ENCODE measurements at regions not wholly inside any gene's neighbourhood (a gene's known extent, or its start where the extent isn't known, plus 50 kb on each side); places are given as distances from the start of the nearest gene placed in this dataset.

GRCh38 chr11:70879601-70880285 lies 372.6 kb downstream of the SHANK2 start:
- Mint-ChIP-seq H3K4me1 (ENCODE audit: low read depth in 2 of 2) (no peaks in the 10 kb centered on the region), H3K9me3 (no peaks in the 10 kb centered on the region), H3K36me3 (no peaks in the 10 kb centered on the region), H3K27me3 (peaks cover 0 to 3% of the 10 kb centered on the region in 2 donors), H3K27ac (no peak overlapping the region), H3K4me3 (no peak overlapping the region)
- ATAC-seq, result no peak
- no peak for DNase-seq (ENCODE audit: low spot score)

- H3K27me3 Mint-ChIP-seq, result no peaks in the 10 kb centered on the region
- no peaks in the 10 kb centered on the region for H3K36me3 Mint-ChIP-seq
- H3K27ac Mint-ChIP-seq, result no peak overlapping the region
- no peak for ATAC-seq
- H3K4me1 Mint-ChIP-seq (ENCODE audit: low read depth in 2 of 2), result no peaks in the 10 kb centered on the region
- DNase-seq (ENCODE audit: low spot score), result no peak
- no peaks in the 10 kb centered on the region for H3K9me3 Mint-ChIP-seq
- H3K4me3 Mint-ChIP-seq, result no peak overlapping the region
Measured at GRCh38 chr11:70880416-70880815, 372.0 kb downstream of the SHANK2 start.

- Mint-ChIP-seq H3K4me3 (no peak overlapping the region), H3K4me1 (ENCODE audit: low read depth in 2 of 2) (no peaks in the 10 kb centered on the region), H3K9me3 (no peaks in the 10 kb centered on the region), H3K27ac (no peak overlapping the region), H3K36me3 (no peaks in the 10 kb centered on the region), H3K27me3 (no peaks in the 10 kb centered on the region)
- ATAC-seq, result no peak
- DNase-seq (ENCODE audit: low spot score), result no peak
Measured at GRCh38 chr11:70881948-70882715, 370.2 kb downstream of the SHANK2 start.

GRCh38 chr11:70882716-70883085 lies 369.7 kb downstream of the SHANK2 start:
- ATAC-seq, result peak in 1 of 2 donors; percentile 3
- Mint-ChIP-seq H3K27me3 (no peaks in the 10 kb centered on the region), H3K4me3 (no peak overlapping the region), H3K9me3 (no peaks in the 10 kb centered on the region), H3K27ac (no peak overlapping the region), H3K4me1 (ENCODE audit: low read depth in 2 of 2) (no peaks in the 10 kb centered on the region), H3K36me3 (no peaks in the 10 kb centered on the region)
- no peak for DNase-seq (ENCODE audit: low spot score)

- Mint-ChIP-seq H3K27me3 (no peaks in the 10 kb centered on the region), H3K36me3 (no peaks in the 10 kb centered on the region), H3K27ac (no peak overlapping the region), H3K4me1 (ENCODE audit: low read depth in 2 of 2) (peaks cover 0 to 5% of the 10 kb centered on the region in 2 donors), H3K9me3 (no peaks in the 10 kb centered on the region), H3K4me3 (no peak overlapping the region)
- peak in 1 of 2 donors; percentile 8 for ATAC-seq
- DNase-seq (ENCODE audit: low spot score), result no peak
Measured at GRCh38 chr11:70883323-70883940, 368.9 kb downstream of the SHANK2 start.

GRCh38 chr11:70883973-70884623 lies 368.3 kb downstream of the SHANK2 start:
- ATAC-seq, result peak in 1 of 2 donors; percentile 2
- H3K27ac Mint-ChIP-seq, result no peak overlapping the region
- peaks cover 0 to 5% of the 10 kb centered on the region in 2 donors for H3K4me1 Mint-ChIP-seq (ENCODE audit: low read depth in 2 of 2)
- no peaks in the 10 kb centered on the region for H3K9me3 Mint-ChIP-seq
- no peak overlapping the region for H3K4me3 Mint-ChIP-seq
- no peaks in the 10 kb centered on the region for H3K27me3 Mint-ChIP-seq
- no peaks in the 10 kb centered on the region for H3K36me3 Mint-ChIP-seq
- no peak for DNase-seq (ENCODE audit: low spot score)

- H3K27ac Mint-ChIP-seq, result no peak overlapping the region
- no peaks in the 10 kb centered on the region for H3K36me3 Mint-ChIP-seq
- ATAC-seq (no peak), DNase-seq (ENCODE audit: low spot score) (no peak)
- H3K4me3 Mint-ChIP-seq, result no peak overlapping the region
- no peaks in the 10 kb centered on the region for H3K27me3 Mint-ChIP-seq
- H3K9me3 Mint-ChIP-seq, result no peaks in the 10 kb centered on the region
- H3K4me1 Mint-ChIP-seq (ENCODE audit: low read depth in 2 of 2), result peaks cover 0 to 5% of the 10 kb centered on the region in 2 donors
Measured at GRCh38 chr11:70885281-70886231, 366.8 kb downstream of the SHANK2 start.

GRCh38 chr11:70886256-70886655 lies 366.1 kb downstream of the SHANK2 start:
- DNase-seq (ENCODE audit: low spot score) (no peak), ATAC-seq (no peak)
- no peaks in the 10 kb centered on the region for H3K27me3 Mint-ChIP-seq
- H3K27ac Mint-ChIP-seq, result no peak overlapping the region
- H3K4me3 Mint-ChIP-seq, result no peak overlapping the region
- peaks cover 0 to 5% of the 10 kb centered on the region in 2 donors for H3K4me1 Mint-ChIP-seq (ENCODE audit: low read depth in 2 of 2)
- no peaks in the 10 kb centered on the region for H3K36me3 Mint-ChIP-seq
- H3K9me3 Mint-ChIP-seq, result no peaks in the 10 kb centered on the region

- Mint-ChIP-seq H3K9me3 (no peaks in the 10 kb centered on the region), H3K27ac (no peak overlapping the region), H3K4me3 (no peak overlapping the region), H3K36me3 (no peaks in the 10 kb centered on the region), H3K4me1 (ENCODE audit: low read depth in 2 of 2) (peaks cover 0 to 5% of the 10 kb centered on the region in 2 donors), H3K27me3 (no peaks in the 10 kb centered on the region)
- no peak for ATAC-seq
- DNase-seq (ENCODE audit: low spot score), result no peak
Measured at GRCh38 chr11:70886676-70887541, 365.5 kb downstream of the SHANK2 start.

GRCh38 chr11:70887542-70887827 lies 364.9 kb downstream of the SHANK2 start:
- no peak for ATAC-seq
- no peaks in the 10 kb centered on the region for H3K36me3 Mint-ChIP-seq
- H3K27me3 Mint-ChIP-seq, result no peaks in the 10 kb centered on the region
- H3K27ac Mint-ChIP-seq, result no peak overlapping the region
- no peaks in the 10 kb centered on the region for H3K9me3 Mint-ChIP-seq
- no peak for DNase-seq (ENCODE audit: low spot score)
- peaks cover 0 to 5% of the 10 kb centered on the region in 2 donors for H3K4me1 Mint-ChIP-seq (ENCODE audit: low read depth in 2 of 2)
- no peak overlapping the region for H3K4me3 Mint-ChIP-seq

- Mint-ChIP-seq H3K4me3 (no peak overlapping the region), H3K36me3 (no peaks in the 10 kb centered on the region), H3K4me1 (ENCODE audit: low read depth in 2 of 2) (peaks cover 0 to 5% of the 10 kb centered on the region in 2 donors), H3K9me3 (no peaks in the 10 kb centered on the region), H3K27ac (no peak overlapping the region), H3K27me3 (no peaks in the 10 kb centered on the region)
- no peak for DNase-seq (ENCODE audit: low spot score)
- ATAC-seq, result no peak
Measured at GRCh38 chr11:70888061-70888460, 364.3 kb downstream of the SHANK2 start.

GRCh38 chr11:70889411-70889810 lies 363.0 kb downstream of the SHANK2 start:
- DNase-seq (ENCODE audit: low spot score) (no peak), ATAC-seq (no peak)
- no peaks in the 10 kb centered on the region for H3K27me3 Mint-ChIP-seq
- no peak overlapping the region for H3K27ac Mint-ChIP-seq
- H3K4me1 Mint-ChIP-seq (ENCODE audit: low read depth in 2 of 2), result peaks cover 0 to 5% of the 10 kb centered on the region in 2 donors
- no peak overlapping the region for H3K4me3 Mint-ChIP-seq
- H3K9me3 Mint-ChIP-seq, result no peaks in the 10 kb centered on the region
- H3K36me3 Mint-ChIP-seq, result no peaks in the 10 kb centered on the region

Measured in natural killer cell treated with Interleukin-12 subunit alpha and Interleukin-12 subunit beta and Interleukin-15 and Interleukin-18, amount 100 ng/mL, for 72 hours (primary cell).